Tibial nerve (tissue), 4 donors: ENCODE measurements at regions not wholly inside any gene's neighbourhood (a gene's known extent, or its start where the extent isn't known, plus 50 kb on each side); places are given as distances from the start of the nearest gene placed in this dataset.
"Not testable (repeated sequence)": the region's sequence is repeated elsewhere in the genome, so short reads cannot be mapped to it uniquely, and the experiment has no call there.

ENCODE experiments used
- DNase-seq, 2 donors: peaks; one replicate each; pipeline ENCODE4 v3.0.0-alpha.2; 2019; ENCODE audit warnings: low spot score in 2 of 2
- H3K27ac ChIP-seq, 4 donors: fragments of 200-600 bp; sonication (generic) in 3 of 4; one replicate each; pipeline ENCODE4 v1.5.1; 2017 to 2019; ENCODE audit warnings: mild to moderate bottlenecking in 1 of 4
- H3K27me3 ChIP-seq, 2 donors: fragments of 200-600 bp; sonication (generic) in 1 of 2; one replicate each; pipeline versions ENCODE4 v1.5.1 to v1.6.0; 2017 to 2019
- H3K36me3 ChIP-seq, 3 donors: fragments of 200-600 bp; sonication (generic); one replicate each; pipeline ENCODE4 v1.5.1; 2018 to 2019
- H3K4me1 ChIP-seq, 4 donors: fragments of 200-600 bp; sonication (generic) in 3 of 4; one replicate each; pipeline ENCODE4 v1.5.1; 2017 to 2019
- H3K4me3 ChIP-seq, 4 donors: fragments of 200-600 bp; sonication (generic) in 3 of 4; one replicate each; pipeline ENCODE4 v1.5.1; 2017 to 2019; ENCODE audit warnings: mild to moderate bottlenecking in 1 of 4, moderate library complexity in 1 of 4
- H3K9me3 ChIP-seq, 4 donors: fragments of 200-600 bp; sonication (generic) in 3 of 4; one replicate each; pipeline ENCODE4 v1.5.1; 2017 to 2019
- EP300 ChIP-seq, 2 donors: sonication (generic); formaldehyde crosslinking; IDR thresholded peaks; one replicate each; pipeline ENCODE4 v1.6.1; 2017; ENCODE audit warnings: antibody characterized with exemption in 2 of 2, mild to moderate bottlenecking in 1 of 2
- POLR2A ChIP-seq, 2 donors: fragments of 450-650 bp; IDR thresholded peaks; one replicate each; pipeline ENCODE4 v1.6.1; 2017; ENCODE audit warnings: antibody characterized with exemption in 2 of 2, mild to moderate bottlenecking in 2 of 2, moderate library complexity in 2 of 2
- WGBS, 2 donors: methylation state at CpG; one replicate each; pipeline ENCODE4 v1.1.5; 2018; 5-methylcytosine and 5-hydroxymethylcytosine counted together
- TF ChIP-seq, protein P1 (sequence below), 5 experiments: fragments of 200-600 bp in 3 of 5; fragments of 450-650 bp in 2 of 5; sonication (generic) in 3 of 5; IDR thresholded peaks; one replicate each; pipeline ENCODE4 v1.5.1; 2016 to 2019; ENCODE audit warnings: antibody characterized with exemption in 5 of 5, mild to moderate bottlenecking in 3 of 5, moderate library complexity in 2 of 5

DNA sequence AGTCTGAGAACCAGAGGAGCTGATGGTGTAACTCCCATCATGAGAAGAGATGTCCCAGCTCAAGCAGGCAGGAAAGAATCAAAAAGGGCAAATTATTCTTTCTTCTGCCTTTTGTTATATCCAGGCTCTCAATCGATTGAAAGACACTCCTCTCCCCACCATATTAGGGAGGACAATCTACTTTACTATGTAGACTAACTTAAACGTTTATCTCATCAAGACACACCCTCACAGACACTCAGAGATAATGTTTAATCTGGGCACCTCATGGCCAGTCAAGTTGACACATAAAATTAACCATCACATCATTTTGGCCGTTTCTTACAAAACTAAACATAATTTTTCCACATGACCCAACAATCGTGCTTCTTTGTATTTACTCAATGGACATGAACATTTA lies 534.3 kb upstream of the RORB start:
- no peak overlapping the region for H3K27ac ChIP-seq
- no peaks in the 10 kb centered on the region for H3K9me3 ChIP-seq
- no peaks in the 10 kb centered on the region for H3K36me3 ChIP-seq
- H3K27me3 ChIP-seq: no peaks in the 10 kb centered on the region
- no peak for TF ChIP-seq POLR2A (IDR thresholded peaks at IDR 0.05)
- TF ChIP-seq, protein P1, sequence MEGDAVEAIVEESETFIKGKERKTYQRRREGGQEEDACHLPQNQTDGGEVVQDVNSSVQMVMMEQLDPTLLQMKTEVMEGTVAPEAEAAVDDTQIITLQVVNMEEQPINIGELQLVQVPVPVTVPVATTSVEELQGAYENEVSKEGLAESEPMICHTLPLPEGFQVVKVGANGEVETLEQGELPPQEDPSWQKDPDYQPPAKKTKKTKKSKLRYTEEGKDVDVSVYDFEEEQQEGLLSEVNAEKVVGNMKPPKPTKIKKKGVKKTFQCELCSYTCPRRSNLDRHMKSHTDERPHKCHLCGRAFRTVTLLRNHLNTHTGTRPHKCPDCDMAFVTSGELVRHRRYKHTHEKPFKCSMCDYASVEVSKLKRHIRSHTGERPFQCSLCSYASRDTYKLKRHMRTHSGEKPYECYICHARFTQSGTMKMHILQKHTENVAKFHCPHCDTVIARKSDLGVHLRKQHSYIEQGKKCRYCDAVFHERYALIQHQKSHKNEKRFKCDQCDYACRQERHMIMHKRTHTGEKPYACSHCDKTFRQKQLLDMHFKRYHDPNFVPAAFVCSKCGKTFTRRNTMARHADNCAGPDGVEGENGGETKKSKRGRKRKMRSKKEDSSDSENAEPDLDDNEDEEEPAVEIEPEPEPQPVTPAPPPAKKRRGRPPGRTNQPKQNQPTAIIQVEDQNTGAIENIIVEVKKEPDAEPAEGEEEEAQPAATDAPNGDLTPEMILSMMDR (IDR thresholded peaks at IDR 0.05): no peak
- TF ChIP-seq EP300 (IDR thresholded peaks at IDR 0.05): no peak
- 75 to 83% methylated on average over 4 of the region's 4 CpGs for WGBS, 2 donors
- no peak for DNase-seq
- no peak overlapping the region for H3K4me3 ChIP-seq
- no peaks in the 10 kb centered on the region for H3K4me1 ChIP-seq

DNA sequence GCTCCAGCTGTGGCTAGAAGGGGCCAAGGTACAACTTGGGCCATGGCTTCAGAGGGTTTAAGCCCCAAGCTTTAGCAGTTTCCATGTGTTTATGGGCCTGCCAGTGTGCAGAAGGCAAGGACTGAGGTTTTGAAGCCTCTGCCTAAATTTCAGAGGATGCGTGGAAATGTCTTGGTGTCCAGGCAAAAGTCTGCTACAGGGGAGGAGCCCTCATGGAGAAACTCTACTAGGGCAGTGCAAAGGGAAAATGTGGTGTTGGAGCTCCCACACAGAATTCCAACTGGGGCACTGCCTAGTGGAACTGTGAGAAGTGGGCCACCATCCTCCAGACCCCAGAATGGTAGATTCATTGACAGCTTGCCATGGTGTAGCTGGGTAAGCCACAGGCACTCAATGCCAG lies 527.2 kb upstream of the RORB start:
- Histone ChIP-seq H3K4me1 (no peaks in the 10 kb centered on the region), H3K4me3 (no peak overlapping the region), H3K36me3 (no peaks in the 10 kb centered on the region), H3K9me3 (peaks cover 0 to 16% (median 0%) of the 10 kb centered on the region in 4 donors), H3K27ac (no peak overlapping the region), H3K27me3 (no peaks in the 10 kb centered on the region)
- no peak for DNase-seq
- TF ChIP-seq, protein P1 (IDR thresholded peaks at IDR 0.05): no peak
- TF ChIP-seq POLR2A (IDR thresholded peaks at IDR 0.05) (no peak), EP300 (IDR thresholded peaks at IDR 0.05) (no peak)
- WGBS, 2 donors: 100% methylated on average over 1 of the region's 1 CpG

DNA sequence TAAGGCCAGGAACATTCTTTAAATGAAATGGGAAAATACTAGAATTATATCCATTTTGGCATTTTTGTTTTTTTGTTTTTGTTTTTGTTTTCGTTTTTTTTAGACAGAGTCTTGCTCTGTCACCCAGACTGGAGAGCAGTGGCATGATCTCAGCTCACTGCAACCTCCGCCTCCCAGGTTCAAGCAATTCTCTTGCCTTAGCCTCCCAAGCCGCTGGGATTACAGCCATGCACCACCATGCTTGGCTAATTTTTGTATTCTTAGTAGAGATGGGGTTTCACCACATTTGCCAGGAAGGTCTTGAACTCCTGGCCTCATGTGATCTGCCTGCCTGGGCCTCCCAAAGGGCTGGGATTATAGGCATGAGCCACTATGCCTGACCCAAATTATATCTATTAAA lies 520.7 kb upstream of the RORB start:
- not testable (repeated sequence) for H3K9me3 ChIP-seq, DNase-seq, H3K36me3 ChIP-seq, H3K27me3 ChIP-seq, H3K4me3 ChIP-seq, H3K27ac ChIP-seq, H3K4me1 ChIP-seq
- 87 to 90% methylated on average over 3 of the region's 3 CpGs for WGBS, 2 donors

DNA sequence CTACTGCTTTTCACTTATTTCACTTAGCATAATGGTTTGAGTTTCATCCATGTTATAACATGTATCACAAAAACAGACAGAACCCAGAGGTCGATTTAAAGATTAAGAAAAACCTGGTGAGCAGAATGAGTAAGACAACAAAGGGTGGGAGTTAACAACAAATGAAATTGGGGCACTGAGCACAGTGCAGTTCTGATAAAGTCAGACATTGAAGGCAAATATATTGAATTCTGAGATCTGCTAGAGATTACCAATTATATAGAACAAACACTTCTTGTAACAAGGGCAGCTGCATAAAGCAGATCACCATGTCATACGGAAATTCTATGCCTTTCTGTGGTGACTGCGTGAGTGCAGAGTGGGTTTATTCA lies 517.3 kb upstream of the RORB start:
- no peak for DNase-seq
- H3K9me3 ChIP-seq: no peaks in the 10 kb centered on the region
- H3K27ac ChIP-seq: no peak overlapping the region
- H3K27me3 ChIP-seq: no peaks in the 10 kb centered on the region
- TF ChIP-seq, protein P1 (IDR thresholded peaks at IDR 0.05): no peak
- whole genome bisulfite sequencing, 2 donors: 60 to 65% methylated on average over 3 of the region's 3 CpGs
- H3K4me3 ChIP-seq: no peak overlapping the region
- H3K36me3 ChIP-seq: no peaks in the 10 kb centered on the region
- H3K4me1 ChIP-seq: no peaks in the 10 kb centered on the region

DNA sequence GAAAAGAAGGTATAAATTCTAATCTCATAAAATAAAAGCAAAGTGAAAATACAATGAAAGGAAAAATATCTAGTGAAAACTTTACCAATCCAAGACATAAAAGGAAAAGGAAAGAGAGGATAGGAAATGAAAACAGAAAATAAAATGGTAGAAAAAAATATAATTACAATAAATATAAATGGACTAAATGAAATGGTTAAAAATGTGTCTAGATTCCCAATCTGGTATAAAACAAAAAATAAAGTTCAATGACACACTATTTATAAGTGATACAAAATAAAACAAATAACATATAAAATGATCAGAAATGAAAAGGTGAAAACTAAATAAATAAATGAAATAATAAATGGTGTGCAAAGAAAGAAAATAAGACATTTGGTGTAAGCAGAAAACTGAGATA lies 516.4 kb upstream of the RORB start:
- H3K4me3 ChIP-seq: no peak overlapping the region
- H3K27ac ChIP-seq: no peak overlapping the region
- TF ChIP-seq POLR2A (IDR thresholded peaks at IDR 0.05): no peak
- TF ChIP-seq, protein P1 (IDR thresholded peaks at IDR 0.05): no peak
- no peaks in the 10 kb centered on the region for H3K9me3 ChIP-seq
- no peak for DNase-seq
- no peaks in the 10 kb centered on the region for H3K36me3 ChIP-seq
- no peaks in the 10 kb centered on the region for H3K27me3 ChIP-seq
- no peaks in the 10 kb centered on the region for H3K4me1 ChIP-seq

DNA sequence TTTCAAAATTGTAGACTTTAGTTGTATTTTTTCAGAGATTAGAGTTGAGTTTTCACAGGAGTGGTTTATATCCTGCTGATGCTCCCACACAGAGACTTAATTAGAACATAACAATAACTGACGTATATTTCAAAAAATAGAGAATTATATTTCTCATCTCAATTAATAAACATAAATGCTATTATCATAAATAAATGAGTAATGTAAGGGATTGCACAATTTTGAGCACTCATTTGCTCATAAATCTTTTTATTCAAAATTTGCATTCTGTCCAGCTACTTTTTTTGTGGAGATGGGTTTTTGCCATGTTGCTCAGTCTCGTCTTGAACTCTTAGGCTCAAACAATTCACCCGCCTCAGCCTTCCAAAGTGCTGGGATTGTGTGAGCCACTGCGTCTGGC lies 515.7 kb upstream of the RORB start:
- TF ChIP-seq EP300 (IDR thresholded peaks at IDR 0.05): no peak
- no peak for TF ChIP-seq POLR2A (IDR thresholded peaks at IDR 0.05)
- TF ChIP-seq, protein P1 (IDR thresholded peaks at IDR 0.05): no peak
- H3K4me1 ChIP-seq: no peaks in the 10 kb centered on the region
- WGBS, 2 donors: 71 to 72% methylated on average over 4 of the region's 4 CpGs
- no peaks in the 10 kb centered on the region for H3K36me3 ChIP-seq
- no peaks in the 10 kb centered on the region for H3K27me3 ChIP-seq
- H3K9me3 ChIP-seq: no peaks in the 10 kb centered on the region
- H3K4me3 ChIP-seq: no peak overlapping the region
- no peak overlapping the region for H3K27ac ChIP-seq
- DNase-seq: no peak
